NCI-H2171 (cell line): ENCODE measurements at regions not wholly inside any gene's neighbourhood (a gene's known extent, or its start where the extent isn't known, plus 50 kb on each side); places are given as distances from the start of the nearest gene placed in this dataset.
"Not testable (repeated sequence)": the region's sequence is repeated elsewhere in the genome, so short reads cannot be mapped to it uniquely, and the experiment has no call there.

Experiments used
- DNase-seq: peaks from one replicate; lab custom pipeline; 2025; lab: John Stamatoyannopoulos, UW

- DNase-seq: no peak
Observed at GRCh38 chr11:29484548-29484947, 532.3 kb downstream of the KCNA4 start.

GRCh38 chr11:29483831-29484230, 533.0 kb downstream of the KCNA4 start:
- DNase-seq: no peak

GRCh38 chr11:29482510-29482909, 534.3 kb downstream of the KCNA4 start:
- DNase-seq: no peak

- no peak for DNase-seq
Observed at GRCh38 chr11:29481738-29482137, 535.1 kb downstream of the KCNA4 start.

- DNase-seq: no peak
Observed at GRCh38 chr11:29480981-29481380, 535.8 kb downstream of the KCNA4 start.

- DNase-seq: no peak
Observed at GRCh38 chr11:29458252-29458651, 558.6 kb downstream of the KCNA4 start.

- no peak for DNase-seq
Observed at GRCh38 chr11:29452146-29452545, 564.7 kb downstream of the KCNA4 start.

- DNase-seq: no peak
Observed at GRCh38 chr11:29449281-29450074, 567.4 kb downstream of the KCNA4 start.

- no peak for DNase-seq
Observed at GRCh38 chr11:29448246-29448877, 568.5 kb downstream of the KCNA4 start.

GRCh38 chr11:29447821-29448220, 569.0 kb downstream of the KCNA4 start:
- DNase-seq: no peak

- DNase-seq: no peak
Observed at GRCh38 chr11:29446132-29446531, 570.7 kb downstream of the KCNA4 start.

- not testable (repeated sequence) for DNase-seq
Observed at GRCh38 chr11:29445191-29445590, 571.6 kb downstream of the KCNA4 start.

GRCh38 chr11:29438815-29439214, 578.0 kb downstream of the KCNA4 start:
- DNase-seq: no peak

- DNase-seq: no peak
Observed at GRCh38 chr11:29435421-29435820, 581.4 kb downstream of the KCNA4 start.

GRCh38 chr11:29432719-29433325, 584.0 kb downstream of the KCNA4 start:
- DNase-seq: no peak

GRCh38 chr11:29405305-29405704, 611.5 kb downstream of the KCNA4 start:
- no peak for DNase-seq

- DNase-seq: no peak
Observed at GRCh38 chr11:29395555-29396072, 621.2 kb downstream of the KCNA4 start.

- no peak for DNase-seq
Observed at GRCh38 chr11:29389793-29390192, 627.0 kb downstream of the KCNA4 start.

- no peak for DNase-seq
Observed at GRCh38 chr11:29373725-29374124, 643.1 kb downstream of the KCNA4 start.

GRCh38 chr11:29368126-29368525, 648.7 kb downstream of the KCNA4 start:
- DNase-seq: no peak

GRCh38 chr11:29364006-29364405, 652.8 kb downstream of the KCNA4 start:
- no peak for DNase-seq

GRCh38 chr11:29361369-29361768, 655.5 kb downstream of the KCNA4 start:
- no peak for DNase-seq

GRCh38 chr11:29353833-29354232, 663.0 kb downstream of the KCNA4 start:
- DNase-seq: no peak
